IPS-18a (cell line): ENCODE measurements at regions not wholly inside any gene's neighbourhood (a gene's known extent, or its start where the extent isn't known, plus 50 kb on each side); places are given as distances from the start of the nearest gene placed in this dataset.
"Not testable (repeated sequence)": the region's sequence is repeated elsewhere in the genome, so short reads cannot be mapped to it uniquely, and the experiment has no call there.

ENCODE experiments used
- H3K27ac ChIP-seq: one replicate; pipeline ENCODE4 v1.5.1; 2013; ENCODE audit warnings: low read length
- H3K27me3 ChIP-seq: one replicate; pipeline ENCODE4 v1.6.1; 2013; ENCODE audit warnings: mild to moderate bottlenecking, low read length; ENCODE audit not compliant: control insufficient read depth, insufficient read depth
- H3K36me3 ChIP-seq: one replicate; pipeline ENCODE4 v1.6.1; 2013; ENCODE audit warnings: low read depth, low read length; ENCODE audit not compliant: control insufficient read depth
- H3K4me1 ChIP-seq: one replicate; pipeline ENCODE4 v1.6.1; 2013; ENCODE audit warnings: low read depth, low read length; ENCODE audit not compliant: control insufficient read depth
- H3K4me3 ChIP-seq: one replicate; pipeline ENCODE4 v1.5.1; 2013; ENCODE audit warnings: low read length
- H3K9ac ChIP-seq: one replicate; pipeline ENCODE4 v1.6.1; 2013; ENCODE audit warnings: mild to moderate bottlenecking, low read length, moderate library complexity
- H3K9me3 ChIP-seq: one replicate; pipeline ENCODE4 v1.6.1; 2013; ENCODE audit warnings: low read depth, low read length; ENCODE audit not compliant: control insufficient read depth

- Histone ChIP-seq H3K27me3 (no peaks in the 10 kb centered on the region), H3K9me3 (no peaks in the 10 kb centered on the region), H3K4me1 (no peaks in the 10 kb centered on the region), H3K36me3 (no peaks in the 10 kb centered on the region), H3K4me3 (no peak overlapping the region), H3K27ac (no peak overlapping the region), H3K9ac (no peak overlapping the region)
Measured at GRCh38 chr6:85355816-85356215, 94.1 kb upstream of the NT5E start.

GRCh38 chr6:85354761-85355618, 94.9 kb upstream of the NT5E start:
- H3K27me3 ChIP-seq: no peaks in the 10 kb centered on the region
- H3K9ac ChIP-seq: no peak overlapping the region
- no peaks in the 10 kb centered on the region for H3K36me3 ChIP-seq
- no peak overlapping the region for H3K27ac ChIP-seq
- no peak overlapping the region for H3K4me3 ChIP-seq
- no peaks in the 10 kb centered on the region for H3K4me1 ChIP-seq
- no peaks in the 10 kb centered on the region for H3K9me3 ChIP-seq

GRCh38 chr6:85353012-85353411, 96.9 kb upstream of the NT5E start:
- H3K27ac ChIP-seq: no peak overlapping the region
- H3K4me3 ChIP-seq: no peak overlapping the region
- no peaks in the 10 kb centered on the region for H3K9me3 ChIP-seq
- H3K36me3 ChIP-seq: no peaks in the 10 kb centered on the region
- H3K9ac ChIP-seq: no peak overlapping the region
- no peaks in the 10 kb centered on the region for H3K27me3 ChIP-seq
- no peaks in the 10 kb centered on the region for H3K4me1 ChIP-seq

- H3K36me3 ChIP-seq: no peaks in the 10 kb centered on the region
- no peak overlapping the region for H3K4me3 ChIP-seq
- no peak overlapping the region for H3K9ac ChIP-seq
- H3K27me3 ChIP-seq: no peaks in the 10 kb centered on the region
- no peak overlapping the region for H3K27ac ChIP-seq
- H3K4me1 ChIP-seq: no peaks in the 10 kb centered on the region
- no peaks in the 10 kb centered on the region for H3K9me3 ChIP-seq
Measured at GRCh38 chr6:85348643-85349042, 101.2 kb upstream of the NT5E start.

- Histone ChIP-seq H3K4me3 (no peak overlapping the region), H3K9me3 (no peaks in the 10 kb centered on the region), H3K27ac (no peak overlapping the region), H3K4me1 (no peaks in the 10 kb centered on the region), H3K36me3 (no peaks in the 10 kb centered on the region), H3K27me3 (no peaks in the 10 kb centered on the region), H3K9ac (no peak overlapping the region)
Measured at GRCh38 chr6:85347812-85348211, 102.1 kb upstream of the NT5E start.

GRCh38 chr6:85346196-85346595, 103.7 kb upstream of the NT5E start:
- no peak overlapping the region for H3K27ac ChIP-seq
- H3K4me1 ChIP-seq: no peaks in the 10 kb centered on the region
- no peaks in the 10 kb centered on the region for H3K36me3 ChIP-seq
- H3K27me3 ChIP-seq: no peaks in the 10 kb centered on the region
- no peaks in the 10 kb centered on the region for H3K9me3 ChIP-seq
- no peak overlapping the region for H3K9ac ChIP-seq
- H3K4me3 ChIP-seq: no peak overlapping the region

GRCh38 chr6:85344996-85345395, 104.9 kb upstream of the NT5E start:
- Histone ChIP-seq H3K4me1 (no peaks in the 10 kb centered on the region), H3K27me3 (no peaks in the 10 kb centered on the region), H3K36me3 (no peaks in the 10 kb centered on the region), H3K9me3 (no peaks in the 10 kb centered on the region), H3K4me3 (no peak overlapping the region), H3K9ac (no peak overlapping the region), H3K27ac (no peak overlapping the region)

- H3K9ac ChIP-seq: no peak overlapping the region
- no peaks in the 10 kb centered on the region for H3K27me3 ChIP-seq
- H3K4me3 ChIP-seq: no peak overlapping the region
- no peaks in the 10 kb centered on the region for H3K4me1 ChIP-seq
- no peaks in the 10 kb centered on the region for H3K9me3 ChIP-seq
- no peaks in the 10 kb centered on the region for H3K36me3 ChIP-seq
- H3K27ac ChIP-seq: no peak overlapping the region
Measured at GRCh38 chr6:85343428-85343827, 106.5 kb upstream of the NT5E start.

- H3K4me3 ChIP-seq: no peak overlapping the region
- no peaks in the 10 kb centered on the region for H3K27me3 ChIP-seq
- no peaks in the 10 kb centered on the region for H3K9me3 ChIP-seq
- H3K27ac ChIP-seq: no peak overlapping the region
- H3K9ac ChIP-seq: no peak overlapping the region
- H3K4me1 ChIP-seq: no peaks in the 10 kb centered on the region
- H3K36me3 ChIP-seq: no peaks in the 10 kb centered on the region
Measured at GRCh38 chr6:85329196-85329595, 120.7 kb upstream of the NT5E start.

- not testable (repeated sequence) for H3K4me3 ChIP-seq, H3K27ac ChIP-seq, H3K9me3 ChIP-seq, H3K9ac ChIP-seq, H3K4me1 ChIP-seq, H3K36me3 ChIP-seq, H3K27me3 ChIP-seq
Measured at GRCh38 chr6:85325811-85326210, 124.1 kb upstream of the NT5E start.

GRCh38 chr6:85323435-85324040, 126.3 kb upstream of the NT5E start:
- no peaks in the 10 kb centered on the region for H3K4me1 ChIP-seq
- no peaks in the 10 kb centered on the region for H3K27me3 ChIP-seq
- H3K9ac ChIP-seq: no peak overlapping the region
- no peaks in the 10 kb centered on the region for H3K9me3 ChIP-seq
- no peaks in the 10 kb centered on the region for H3K36me3 ChIP-seq
- no peak overlapping the region for H3K4me3 ChIP-seq
- H3K27ac ChIP-seq: no peak overlapping the region
